GOT3 (cell line): ENCODE measurements at regions not wholly inside any gene's neighbourhood (a gene's known extent, or its start where the extent isn't known, plus 50 kb on each side); places are given as distances from the start of the nearest gene placed in this dataset.
"Not testable (repeated sequence)": the region's sequence is repeated elsewhere in the genome, so short reads cannot be mapped to it uniquely, and the experiment has no call there.

ENCODE experiments used
- DNase-seq: peaks from one replicate; lab custom pipeline; 2025; ENCODE audit warnings: mixed read lengths; lab: John Stamatoyannopoulos, UW

- no peak for DNase-seq
Measured at GRCh38 chr12:63508543-63508942, 159.8 kb downstream of the DPY19L2 start.

GRCh38 chr12:63499567-63499966 lies 168.7 kb downstream of the DPY19L2 start:
- no peak for DNase-seq

GRCh38 chr12:63498239-63498638 lies 170.1 kb downstream of the DPY19L2 start:
- DNase-seq: no peak

- DNase-seq: no peak
Measured at GRCh38 chr12:63496654-63497053, 171.6 kb downstream of the DPY19L2 start.

- DNase-seq: no peak
Measured at GRCh38 chr12:63495974-63496373, 172.3 kb downstream of the DPY19L2 start.

- DNase-seq: not testable (repeated sequence)
Measured at GRCh38 chr12:63493357-63493756, 174.9 kb downstream of the DPY19L2 start.

- no peak for DNase-seq
Measured at GRCh38 chr12:63480186-63480585, 188.1 kb downstream of the DPY19L2 start.

- DNase-seq: no peak
Measured at GRCh38 chr12:63470161-63470560, 198.1 kb downstream of the DPY19L2 start.

- DNase-seq: no peak
Measured at GRCh38 chr12:63467951-63468350, 200.3 kb downstream of the DPY19L2 start.

- DNase-seq: no peak
Measured at GRCh38 chr12:63457857-63458256, 210.4 kb downstream of the DPY19L2 start.

GRCh38 chr12:63457428-63457827 lies 210.9 kb downstream of the DPY19L2 start:
- no peak for DNase-seq

- DNase-seq: no peak
Measured at GRCh38 chr12:63450816-63451215, 217.5 kb downstream of the DPY19L2 start.

GRCh38 chr12:63450334-63450733 lies 218.0 kb downstream of the DPY19L2 start:
- DNase-seq: no peak

- DNase-seq: no peak
Measured at GRCh38 chr12:63445224-63445880, 222.9 kb downstream of the DPY19L2 start.

GRCh38 chr12:63440048-63440447 lies 228.2 kb downstream of the DPY19L2 start:
- no peak for DNase-seq

- DNase-seq: not testable (repeated sequence)
Measured at GRCh38 chr12:63434384-63434783, 233.9 kb downstream of the DPY19L2 start.

- DNase-seq: not testable (repeated sequence)
Measured at GRCh38 chr12:63427969-63428368, 240.3 kb downstream of the DPY19L2 start.

- DNase-seq: not testable (repeated sequence)
Measured at GRCh38 chr12:63427029-63427428, 241.3 kb downstream of the DPY19L2 start.

GRCh38 chr12:63424671-63425070 lies 243.6 kb downstream of the DPY19L2 start:
- no peak for DNase-seq

GRCh38 chr12:63423839-63424238 lies 244.5 kb downstream of the DPY19L2 start:
- DNase-seq: no peak

GRCh38 chr12:63420206-63420644 lies 248.1 kb downstream of the DPY19L2 start:
- DNase-seq: no peak

- no peak for DNase-seq
Measured at GRCh38 chr12:63419154-63419553, 249.1 kb downstream of the DPY19L2 start.

- DNase-seq: no peak
Measured at GRCh38 chr12:63416788-63417187, 251.5 kb downstream of the DPY19L2 start.

- no peak for DNase-seq
Measured at GRCh38 chr12:63415357-63415756, 252.9 kb downstream of the DPY19L2 start.
